HG03342 (cell line): ENCODE measurements at regions not wholly inside any gene's neighbourhood (a gene's known extent, or its start where the extent isn't known, plus 50 kb on each side); places are given as distances from the start of the nearest gene placed in this dataset.
"Not testable (repeated sequence)": the region's sequence is repeated elsewhere in the genome, so short reads cannot be mapped to it uniquely, and the experiment has no call there.

Source experiments
- ATAC-seq: cut with Tn5 transposase; IDR thresholded peaks from one replicate; pipeline ENCODE4 v1.9.1; 2021; ENCODE audit warnings: mild to moderate bottlenecking, moderate library complexity; ENCODE audit not compliant: unreplicated experiment

GRCh38 chr4:126546197-126546596, 1086.6 kb upstream of the INTU start:
- not testable (repeated sequence) for ATAC-seq

- no peak for ATAC-seq
These were observed 1085.4 kb upstream of the INTU start for GRCh38 chr4:126547352-126547751.

GRCh38 chr4:126548890-126549289, 1083.9 kb upstream of the INTU start:
- ATAC-seq, result no peak

- no peak for ATAC-seq
These were observed 1080.4 kb upstream of the INTU start for GRCh38 chr4:126552321-126552720.

- ATAC-seq, result no peak
These were observed 1079.5 kb upstream of the INTU start for GRCh38 chr4:126553248-126553647.

- ATAC-seq, result no peak
These were observed 1074.2 kb upstream of the INTU start for GRCh38 chr4:126558596-126558995.

- ATAC-seq, result no peak
These were observed 1072.8 kb upstream of the INTU start for GRCh38 chr4:126559961-126560360.

- ATAC-seq, result no peak
These were observed 1072.0 kb upstream of the INTU start for GRCh38 chr4:126560794-126561193.

- ATAC-seq, result no peak
These were observed 1069.4 kb upstream of the INTU start for GRCh38 chr4:126563389-126563788.

- no peak for ATAC-seq
These were observed 1068.4 kb upstream of the INTU start for GRCh38 chr4:126564283-126564854.

- ATAC-seq, result no peak
These were observed 1063.8 kb upstream of the INTU start for GRCh38 chr4:126568652-126569570.

GRCh38 chr4:126572264-126572663, 1060.5 kb upstream of the INTU start:
- no peak for ATAC-seq

GRCh38 chr4:126582737-126583136, 1050.0 kb upstream of the INTU start:
- no peak for ATAC-seq

GRCh38 chr4:126583509-126583908, 1049.2 kb upstream of the INTU start:
- ATAC-seq, result peak; percentile 54

GRCh38 chr4:126591583-126591982, 1041.2 kb upstream of the INTU start:
- ATAC-seq, result no peak

GRCh38 chr4:126592088-126592487, 1040.7 kb upstream of the INTU start:
- ATAC-seq, result no peak

GRCh38 chr4:126593626-126594025, 1039.1 kb upstream of the INTU start:
- no peak for ATAC-seq

GRCh38 chr4:126595643-126596042, 1037.1 kb upstream of the INTU start:
- no peak for ATAC-seq

- ATAC-seq, result no peak
These were observed 1033.0 kb upstream of the INTU start for GRCh38 chr4:126599746-126600145.

GRCh38 chr4:126603210-126603609, 1029.5 kb upstream of the INTU start:
- ATAC-seq, result no peak

GRCh38 chr4:126603825-126604224, 1028.9 kb upstream of the INTU start:
- ATAC-seq, result no peak

GRCh38 chr4:126604268-126604867, 1028.4 kb upstream of the INTU start:
- ATAC-seq, result peak; percentile 80
